ENCODE measurements at regions not wholly inside any gene's neighbourhood (a gene's known extent, or its start where the extent isn't known, plus 50 kb on each side); places are given as distances from the start of the nearest gene placed in this dataset.

- H3K27ac ChIP-seq = no peak overlapping the region
- H3K4me1 ChIP-seq = no peaks in the 10 kb centered on the region
- H3K4me3 ChIP-seq = no peak overlapping the region
- intact Hi-C loops (cut with DNase I) = no loop called here
- no peaks in the 10 kb centered on the region for H3K36me3 ChIP-seq
- H3K27me3 ChIP-seq = no peaks in the 10 kb centered on the region
- no peak for DNase-seq (ENCODE audit: low spot score in 2 of 2)
- no peaks in the 10 kb centered on the region for H3K9me3 ChIP-seq
- TF ChIP-seq CTCF (IDR thresholded peaks at IDR 0.05) = no peak
Observed at GRCh38 chr3:132892956-132893355, 145.2 kb upstream of the TMEM108 start.

- no peaks in the 10 kb centered on the region for H3K27me3 ChIP-seq
- no peaks in the 10 kb centered on the region for H3K4me1 ChIP-seq
- DNase-seq (ENCODE audit: low spot score in 2 of 2) = no peak
- no peak overlapping the region for H3K27ac ChIP-seq
- no peaks in the 10 kb centered on the region for H3K9me3 ChIP-seq
- intact Hi-C loops (cut with DNase I) = no loop called here
- no peak overlapping the region for H3K4me3 ChIP-seq
- no peaks in the 10 kb centered on the region for H3K36me3 ChIP-seq
- no peak for TF ChIP-seq CTCF (IDR thresholded peaks at IDR 0.05)
Observed at GRCh38 chr3:132881756-132882409, 156.3 kb upstream of the TMEM108 start.

DNA sequence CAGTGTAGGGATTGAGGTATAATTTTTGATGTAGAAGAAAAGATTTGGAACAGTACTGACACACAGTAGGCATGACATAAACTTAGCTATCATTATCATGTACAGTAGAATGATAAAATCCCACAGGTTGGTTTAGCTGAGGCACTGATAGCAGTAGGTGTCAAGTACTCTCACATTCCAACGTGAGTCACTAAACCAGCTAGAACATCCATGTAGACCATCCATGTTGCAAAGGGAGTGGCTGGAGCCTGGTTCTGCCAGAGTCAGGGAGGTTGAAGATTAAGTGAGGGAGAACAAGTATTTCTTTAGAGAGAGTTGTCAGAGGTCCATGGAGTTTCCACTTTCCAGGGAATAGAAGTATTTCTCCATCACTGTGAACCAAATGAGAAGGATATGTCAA lies 157.2 kb upstream of the TMEM108 start:
- intact Hi-C loops (cut with DNase I) = no loop called here
- H3K4me1 ChIP-seq = no peaks in the 10 kb centered on the region
- H3K27me3 ChIP-seq = no peaks in the 10 kb centered on the region
- H3K27ac ChIP-seq = no peak overlapping the region
- DNase-seq (ENCODE audit: low spot score in 2 of 2) = no peak
- H3K9me3 ChIP-seq = no peaks in the 10 kb centered on the region
- H3K4me3 ChIP-seq = no peak overlapping the region
- no peak for TF ChIP-seq CTCF (IDR thresholded peaks at IDR 0.05)
- no peaks in the 10 kb centered on the region for H3K36me3 ChIP-seq

GRCh38 chr3:132879656-132880055 lies 157.4 kb upstream of the NPHP3 start:
- Histone ChIP-seq H3K9me3 (no peaks in the 10 kb centered on the region), H3K27me3 (no peaks in the 10 kb centered on the region), H3K36me3 (no peaks in the 10 kb centered on the region), H3K4me3 (no peak overlapping the region), H3K27ac (no peak overlapping the region), H3K4me1 (no peaks in the 10 kb centered on the region)
- intact Hi-C loops (cut with DNase I) = no loop called here
- no peak for TF ChIP-seq CTCF (IDR thresholded peaks at IDR 0.05)
- DNase-seq (ENCODE audit: low spot score in 2 of 2) = no peak

- no peak for TF ChIP-seq CTCF (IDR thresholded peaks at IDR 0.05)
- no peak for DNase-seq (ENCODE audit: low spot score in 2 of 2)
- intact Hi-C loops (cut with DNase I) = no loop called here
Observed at GRCh38 chr3:132874701-132875100, 152.5 kb upstream of the NPHP3 start.

GRCh38 chr3:132872711-132873110 lies 150.5 kb upstream of the NPHP3 start:
- DNase-seq (ENCODE audit: low spot score in 2 of 2) = no peak
- no peaks in the 10 kb centered on the region for H3K36me3 ChIP-seq
- no peaks in the 10 kb centered on the region for H3K9me3 ChIP-seq
- H3K4me3 ChIP-seq = no peak overlapping the region
- H3K4me1 ChIP-seq = no peaks in the 10 kb centered on the region
- intact Hi-C loops (cut with DNase I) = no loop called here
- no peaks in the 10 kb centered on the region for H3K27me3 ChIP-seq
- TF ChIP-seq CTCF (IDR thresholded peaks at IDR 0.05) = no peak
- H3K27ac ChIP-seq = no peak overlapping the region

More at GRCh38 chr3:132874701-132875100, 152.5 kb upstream of the NPHP3 start:
- H3K9me3 ChIP-seq = no peaks in the 10 kb centered on the region
- no peaks in the 10 kb centered on the region for H3K4me1 ChIP-seq
- no peaks in the 10 kb centered on the region for H3K36me3 ChIP-seq
- H3K4me3 ChIP-seq = no peak overlapping the region
- H3K27ac ChIP-seq = no peak overlapping the region
- no peaks in the 10 kb centered on the region for H3K27me3 ChIP-seq
